UCSD-AML1 (cell line): ENCODE measurements at regions not wholly inside any gene's neighbourhood (a gene's known extent, or its start where the extent isn't known, plus 50 kb on each side); places are given as distances from the start of the nearest gene placed in this dataset.
"Not testable (repeated sequence)": the region's sequence is repeated elsewhere in the genome, so short reads cannot be mapped to it uniquely, and the experiment has no call there.

Experiments
- DNase-seq: peaks from one replicate; lab custom pipeline; 2025; ENCODE audit not compliant: unreplicated experiment; lab: John Stamatoyannopoulos, UW

DNA sequence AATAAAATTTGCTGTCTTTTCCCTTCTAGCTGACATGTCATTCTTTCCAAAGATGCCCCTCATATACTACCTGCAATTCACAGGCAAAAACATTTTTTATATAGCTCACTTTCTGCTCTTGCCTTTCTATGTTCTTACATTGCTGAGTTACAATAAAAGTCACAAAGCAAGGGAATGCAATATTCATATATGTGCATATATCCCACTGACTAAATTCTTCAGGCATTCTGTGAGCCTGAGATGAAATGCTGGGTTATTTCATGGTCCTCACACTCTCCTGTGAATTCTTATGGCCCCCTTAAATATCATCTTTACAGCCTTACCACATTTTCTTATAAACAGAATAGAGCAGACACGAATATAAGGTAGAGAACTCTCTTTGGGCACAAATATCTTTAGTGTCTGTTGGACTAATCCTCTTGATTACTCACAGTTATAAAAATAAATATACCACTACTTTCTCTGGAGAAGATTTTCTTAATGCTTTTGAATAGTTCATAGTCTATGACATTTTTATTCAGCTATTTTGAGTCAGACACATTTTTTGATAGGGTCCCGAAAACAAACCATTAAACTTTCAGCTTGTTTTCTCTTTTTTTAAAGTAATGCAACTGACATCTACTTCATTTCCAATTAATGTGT, 84.1 kb upstream of the H2AZ1 start:
- DNase-seq: no peak

DNA sequence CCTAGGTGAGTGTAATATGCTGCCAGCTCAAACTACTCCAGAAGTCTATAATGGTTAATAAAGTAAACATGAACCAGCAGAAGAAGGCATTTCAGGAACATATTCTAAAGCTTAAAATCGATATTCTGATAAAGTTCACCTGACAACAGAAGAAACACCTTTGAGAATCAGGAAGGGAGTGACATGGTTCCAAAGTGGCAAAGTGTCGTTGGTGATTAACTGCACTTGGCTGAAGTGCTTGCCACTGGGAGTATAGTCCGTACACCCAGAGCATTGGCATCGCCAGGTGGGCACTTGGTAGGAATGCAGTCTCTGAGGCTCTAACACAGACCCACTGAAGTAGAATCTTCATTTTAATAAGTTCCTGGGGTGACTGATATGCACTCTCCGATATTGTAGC, 76.0 kb upstream of the H2AZ1 start:
- no peak for DNase-seq

DNA sequence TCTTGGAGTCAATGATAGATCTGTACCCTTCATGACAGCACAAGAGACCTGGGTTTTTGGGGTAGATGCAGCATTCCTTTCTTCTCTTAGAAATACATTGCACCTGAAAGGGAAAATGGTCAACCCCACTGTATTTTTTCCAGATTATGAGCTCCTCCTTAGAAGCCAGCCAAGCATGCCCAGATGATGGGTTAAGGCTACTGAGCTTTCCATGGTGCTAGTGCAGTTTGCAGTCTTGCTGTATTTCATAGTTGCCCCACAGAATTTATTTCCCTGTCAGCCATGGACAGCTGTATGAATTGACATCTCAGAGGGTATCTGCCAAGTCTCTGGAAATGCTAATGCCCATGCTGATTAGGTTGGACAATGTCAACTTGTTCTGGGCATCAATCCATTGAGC, 73.7 kb upstream of the H2AZ1 start:
- no peak for DNase-seq

DNA sequence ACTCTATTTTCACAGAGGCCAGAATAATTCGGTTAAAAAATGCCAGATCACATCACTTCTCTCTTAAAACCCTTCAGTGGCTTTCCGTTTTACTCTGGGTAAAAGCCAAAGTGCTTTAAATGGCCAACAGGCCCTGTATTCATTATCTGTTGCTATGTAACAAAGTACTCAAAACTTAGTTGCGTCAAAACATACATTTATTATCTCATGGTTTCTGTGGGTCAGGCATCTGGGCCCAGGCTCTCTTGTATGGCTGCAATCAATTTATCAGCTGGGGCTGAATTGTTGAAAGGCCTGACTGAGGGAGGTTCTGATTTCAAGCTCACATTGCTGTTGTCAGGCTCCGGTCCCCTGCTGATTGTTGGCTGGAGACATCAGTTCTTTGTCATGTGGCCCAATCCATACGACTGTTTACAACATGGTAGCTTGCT, 72.7 kb upstream of the H2AZ1 start:
- DNase-seq: no peak

DNA sequence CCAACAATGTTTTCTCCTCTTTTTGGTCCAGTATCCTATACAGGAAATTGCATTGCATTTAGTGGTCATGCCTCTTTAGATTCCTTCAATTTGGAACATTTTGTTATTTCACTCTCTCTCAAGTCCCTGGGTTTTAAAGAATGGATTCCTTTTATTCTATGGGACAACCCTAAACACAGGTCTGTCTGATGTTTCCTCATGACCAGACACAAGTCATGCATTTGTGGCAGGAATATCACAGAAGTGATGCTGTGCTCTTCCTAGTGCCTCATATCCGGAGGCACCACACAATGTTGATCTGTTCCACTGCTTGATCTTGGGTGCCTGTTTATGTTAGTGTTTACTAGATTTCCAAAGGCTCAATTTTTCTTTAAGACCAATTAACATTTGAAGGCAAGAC, 69.7 kb upstream of the H2AZ1 start:
- DNase-seq: no peak

DNA sequence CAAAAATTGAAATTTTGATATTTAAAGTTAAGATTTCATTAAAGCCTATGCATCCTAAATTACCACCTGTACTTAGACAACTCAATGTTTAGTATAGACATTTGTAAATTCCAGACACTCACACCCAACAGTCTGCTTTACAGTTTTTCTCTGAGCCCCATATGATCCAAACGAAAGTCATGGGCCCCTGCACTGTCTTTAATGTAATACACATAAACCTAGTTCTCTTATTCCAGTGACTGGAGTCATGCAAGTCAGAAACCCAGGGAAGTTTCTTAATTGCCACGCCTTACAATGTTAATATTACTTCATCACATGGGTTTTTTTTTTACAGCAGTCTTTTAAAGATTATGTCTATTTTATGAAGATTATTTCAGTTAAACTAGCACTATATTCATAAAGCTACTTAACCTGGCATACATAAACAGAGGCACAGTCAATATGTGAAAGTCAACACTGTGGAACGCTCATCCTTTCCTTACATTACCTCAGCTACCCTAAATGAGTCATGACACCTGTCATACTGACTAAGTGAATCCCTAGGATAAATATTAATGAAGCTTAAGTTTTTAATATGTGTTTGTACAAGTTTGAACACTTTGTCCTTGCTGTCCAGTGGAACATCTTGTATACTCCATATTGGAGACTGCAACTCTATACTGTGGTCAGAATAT, 67.7 kb upstream of the H2AZ1 start:
- no peak for DNase-seq

DNA sequence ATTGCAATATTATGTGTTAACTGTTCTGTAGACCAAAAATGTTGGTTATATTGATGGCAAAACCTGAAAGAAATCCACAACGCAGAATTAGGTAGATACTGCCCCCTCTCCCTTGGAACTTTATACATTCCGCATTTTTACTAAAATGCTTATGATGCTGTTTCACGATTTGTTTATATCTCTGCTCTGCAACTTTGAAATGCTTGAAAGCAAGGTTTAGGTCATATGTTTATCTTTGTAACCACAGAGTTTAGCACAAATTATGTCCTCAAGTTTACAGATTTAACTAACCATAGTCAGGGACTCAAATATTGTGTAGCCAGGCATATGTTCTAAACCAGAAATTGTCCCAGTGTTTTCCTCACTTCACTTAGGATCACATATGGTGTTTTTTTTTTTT, 66.1 kb upstream of the H2AZ1 start:
- no peak for DNase-seq

DNA sequence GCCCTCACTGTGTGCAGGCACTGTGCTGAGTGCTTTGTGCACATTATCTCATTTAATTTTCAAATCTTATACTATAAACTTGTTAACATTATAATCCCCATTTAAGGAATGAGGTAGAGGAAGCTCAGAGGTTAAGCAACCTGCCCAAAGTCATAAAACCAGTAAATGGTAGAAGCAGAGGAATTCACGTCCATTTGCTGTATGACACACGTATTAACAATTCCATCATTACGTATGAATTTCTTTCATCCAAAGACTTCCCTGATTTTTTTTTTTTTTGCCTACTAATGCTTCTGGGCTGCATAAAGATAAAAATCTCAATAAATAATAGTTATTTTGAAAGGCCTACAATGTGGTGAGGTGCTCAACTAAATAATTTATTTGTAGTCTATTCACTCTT, 64.5 kb upstream of the H2AZ1 start:
- no peak for DNase-seq

DNA sequence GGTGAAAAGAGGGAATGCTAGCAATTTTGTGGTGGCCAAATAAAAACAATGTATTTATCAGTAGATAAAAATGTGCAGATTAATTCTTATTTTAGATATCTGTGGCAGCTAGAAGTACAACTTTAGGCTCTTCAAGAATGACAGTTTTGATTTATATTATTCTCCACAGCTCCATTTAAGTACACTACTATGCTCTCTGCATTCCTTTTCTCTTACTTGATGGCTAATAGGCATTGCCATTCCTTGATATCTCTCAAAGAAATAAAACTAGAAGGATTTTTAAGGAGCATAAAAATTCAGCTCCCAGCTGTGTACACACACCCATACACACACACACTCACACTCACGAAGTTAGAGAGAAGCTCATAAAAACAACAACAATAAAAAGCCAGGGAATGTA, 59.4 kb upstream of the H2AZ1 start:
- DNase-seq: no peak

DNA sequence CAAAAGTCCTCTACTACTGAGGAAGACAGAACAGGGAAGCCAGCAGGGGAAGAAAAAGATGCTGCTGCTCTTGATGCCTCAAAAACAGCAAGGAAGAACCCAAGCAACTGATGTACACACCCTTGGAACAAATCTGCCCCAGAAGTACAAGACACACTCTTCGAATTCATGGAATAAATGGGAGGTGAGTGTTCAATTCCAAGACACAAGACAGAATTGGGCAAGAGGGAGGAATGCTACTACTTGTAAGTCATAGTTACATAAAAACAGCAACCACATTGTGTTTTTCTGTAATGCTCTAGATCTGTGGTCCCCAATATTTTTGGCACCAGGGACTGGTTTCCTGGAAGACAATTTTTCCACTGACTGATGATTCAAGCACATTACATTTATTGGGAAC, 58.0 kb upstream of the H2AZ1 start:
- DNase-seq: no peak

DNA sequence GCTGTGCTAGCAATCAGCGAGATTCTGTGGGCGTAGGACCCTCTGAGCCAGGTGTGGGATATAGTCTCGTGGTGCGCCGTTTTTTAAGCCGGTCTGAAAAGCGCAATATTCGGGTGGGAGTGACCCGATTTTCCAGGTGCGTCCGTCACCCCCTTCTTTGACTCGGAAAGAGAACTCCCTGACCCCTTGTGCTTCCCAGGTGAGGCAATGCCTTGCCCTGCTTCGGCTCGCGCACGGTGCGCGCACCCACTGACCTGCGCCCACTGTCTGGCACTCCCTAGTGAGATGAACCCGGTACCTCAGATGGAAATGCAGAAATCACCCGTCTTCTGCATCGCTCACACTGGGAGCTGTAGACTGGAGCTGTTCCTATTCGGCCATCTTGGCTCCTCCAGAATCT, 56.1 kb upstream of the H2AZ1 start:
- not testable (repeated sequence) for DNase-seq
